OCI-LY3 (cell line): ENCODE measurements at regions not wholly inside any gene's neighbourhood (a gene's known extent, or its start where the extent isn't known, plus 50 kb on each side); places are given as distances from the start of the nearest gene placed in this dataset.

Source experiments
- H2AFZ ChIP-seq: fragments of 200-600, 300-600 bp; shearing (Covaris generic); 2 replicates; pipeline ENCODE4 v1.6.0; 2014; ENCODE audit warnings: antibody characterized with exemption, low read depth, low read length
- H3K27ac ChIP-seq: fragments of 200-600, 300-600 bp; sonication (generic); 2 replicates; pipeline ENCODE4 v1.5.1; 2014; ENCODE audit warnings: mild to moderate bottlenecking, low read length, moderate library complexity, mixed read lengths
- H3K27me3 ChIP-seq: fragments of 200-600, 300-600 bp; sonication (generic); 2 replicates; pipeline ENCODE4 v1.6.1; 2014; ENCODE audit warnings: low read depth, low read length, mixed read lengths
- H3K36me3 ChIP-seq: fragments of 200-600, 300-600 bp; sonication (generic); replicated peaks from 2 replicates; pipeline ENCODE3; 2014; ENCODE audit warnings: low read depth, low read length, mixed read lengths
- H3K4me1 ChIP-seq: fragments of 300-600, 200-600 bp; sonication (generic); 2 replicates; pipeline ENCODE4 v1.6.1; 2014; ENCODE audit warnings: low read length, mixed read lengths
- H3K4me2 ChIP-seq: fragments of 200-600, 300-600 bp; sonication (generic); 2 replicates; pipeline ENCODE4 v1.6.1; 2014; ENCODE audit warnings: low read length, mixed read lengths
- H3K4me3 ChIP-seq: fragments of 300-600, 200-600 bp; sonication (generic); 2 replicates; pipeline ENCODE4 v1.5.1; 2014; ENCODE audit warnings: antibody characterized with exemption, mild to moderate bottlenecking, low read length, moderate library complexity
- H3K79me2 ChIP-seq: fragments of 300-600, 200-600 bp; shearing (Covaris generic); 2 replicates; pipeline ENCODE4 v1.6.1; 2014; ENCODE audit warnings: mild to moderate bottlenecking, low read length, mixed read lengths
- H3K9ac ChIP-seq: fragments of 300-600, 200-600 bp; shearing (Covaris generic); 2 replicates; pipeline ENCODE4 v1.6.0; 2014; ENCODE audit warnings: mild to moderate bottlenecking, low read length, moderate library complexity
- H3K9me3 ChIP-seq: fragments of 200-600, 300-600 bp; shearing (Covaris generic); 2 replicates; pipeline ENCODE4 v1.6.1; 2014; ENCODE audit warnings: low read length, mixed read lengths; ENCODE audit not compliant: insufficient read depth
- H4K20me1 ChIP-seq: fragments of 200-600, 300-600 bp; sonication (generic); 2 replicates; pipeline ENCODE4 v1.6.1; 2016; ENCODE audit warnings: low read length, mixed read lengths; ENCODE audit not compliant: insufficient read depth
- EZH2phosphoT487 ChIP-seq: fragments of 200-600 bp; shearing (Covaris generic); IDR thresholded peaks from 2 replicates; pipeline ENCODE4 v1.6.1; 2018; ENCODE audit warnings: antibody characterized with exemption, mixed run types, low read depth
- TF ChIP-seq, protein P1 (sequence below): fragments of 200-600, 300-600 bp; sonication (generic); IDR thresholded peaks from 2 replicates; pipeline ENCODE4 v1.5.1; 2014; ENCODE audit warnings: antibody characterized with exemption, low read length, low read depth

DNA sequence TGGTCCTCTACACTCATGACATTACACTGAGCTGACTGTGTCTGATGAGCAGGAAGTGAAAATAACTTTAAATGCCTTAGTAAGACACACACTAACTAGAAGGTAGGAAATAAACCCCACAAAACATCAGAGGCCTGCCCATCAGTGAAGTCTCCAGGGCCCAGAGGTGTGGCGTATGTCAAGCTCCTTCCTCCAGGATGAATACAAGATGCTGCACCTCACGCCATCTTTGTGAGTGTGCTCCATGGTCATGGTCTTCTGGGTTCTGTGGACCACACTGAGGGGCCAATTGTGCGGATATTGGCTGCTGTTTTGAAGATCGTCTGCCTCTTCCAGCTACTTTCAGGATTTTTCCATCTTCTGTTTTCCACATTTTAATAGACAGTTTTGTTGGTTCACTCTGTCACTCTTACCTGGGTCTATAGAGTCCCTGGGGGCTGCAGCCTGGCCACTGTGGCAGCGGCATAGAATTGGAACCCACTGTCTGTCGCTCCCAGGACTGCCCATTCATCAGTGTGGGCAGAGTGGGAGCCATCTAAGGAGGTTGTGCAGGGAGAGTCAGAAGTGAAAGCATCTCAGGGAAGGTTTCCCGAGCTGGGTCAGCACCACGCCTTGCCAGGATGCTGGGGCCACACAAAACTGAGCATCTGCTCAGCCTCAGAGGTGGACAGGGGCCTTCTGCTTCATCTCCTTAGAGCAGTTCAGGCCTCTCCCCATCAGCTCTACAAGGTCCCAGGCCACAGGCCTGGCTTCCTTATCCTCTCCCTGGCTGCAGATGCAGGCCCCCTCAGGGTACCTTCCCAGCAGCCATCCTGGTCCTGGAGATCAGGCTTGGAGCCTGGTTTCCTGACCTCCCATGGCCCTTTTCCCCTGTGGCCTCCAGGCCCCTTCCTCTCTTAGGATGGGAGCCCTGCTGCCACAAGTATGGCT, 57.5 kb upstream of the C14orf180 start:
- H3K27ac ChIP-seq, result no peak overlapping the region
- H3K4me1 ChIP-seq, result peaks cover 7% of the 10 kb centered on the region; the same call in 1 of the 2 replicates
- no peak overlapping the region for H3K4me2 ChIP-seq
- H3K9ac ChIP-seq, result no peak overlapping the region
- TF ChIP-seq EZH2phosphoT487, result no peak
- H2AFZ ChIP-seq, result no peak overlapping the region
- no peaks in the 10 kb centered on the region for H3K27me3 ChIP-seq
- H3K4me3 ChIP-seq, result no peak overlapping the region
- no peaks in the 10 kb centered on the region for H3K79me2 ChIP-seq
- H3K36me3 ChIP-seq, result no peaks in the 10 kb centered on the region
- H4K20me1 ChIP-seq, result no peaks in the 10 kb centered on the region
- H3K9me3 ChIP-seq, result peaks cover 5% of the 10 kb centered on the region; the same call in 1 of the 2 replicates

GRCh38 chr14:104522926-104523545, 56.5 kb upstream of the C14orf180 start:
- H4K20me1 ChIP-seq, result no peaks in the 10 kb centered on the region
- no peaks in the 10 kb centered on the region for H3K36me3 ChIP-seq
- H3K27ac ChIP-seq, result no peak overlapping the region
- no peak overlapping the region for H3K9ac ChIP-seq
- peaks cover 5% of the 10 kb centered on the region; the same call in 1 of the 2 replicates for H3K9me3 ChIP-seq
- no peak overlapping the region for H3K4me3 ChIP-seq
- no peak overlapping the region for H2AFZ ChIP-seq
- H3K4me1 ChIP-seq, result peaks cover 7% of the 10 kb centered on the region; the same call in 1 of the 2 replicates
- TF ChIP-seq, protein P1, sequence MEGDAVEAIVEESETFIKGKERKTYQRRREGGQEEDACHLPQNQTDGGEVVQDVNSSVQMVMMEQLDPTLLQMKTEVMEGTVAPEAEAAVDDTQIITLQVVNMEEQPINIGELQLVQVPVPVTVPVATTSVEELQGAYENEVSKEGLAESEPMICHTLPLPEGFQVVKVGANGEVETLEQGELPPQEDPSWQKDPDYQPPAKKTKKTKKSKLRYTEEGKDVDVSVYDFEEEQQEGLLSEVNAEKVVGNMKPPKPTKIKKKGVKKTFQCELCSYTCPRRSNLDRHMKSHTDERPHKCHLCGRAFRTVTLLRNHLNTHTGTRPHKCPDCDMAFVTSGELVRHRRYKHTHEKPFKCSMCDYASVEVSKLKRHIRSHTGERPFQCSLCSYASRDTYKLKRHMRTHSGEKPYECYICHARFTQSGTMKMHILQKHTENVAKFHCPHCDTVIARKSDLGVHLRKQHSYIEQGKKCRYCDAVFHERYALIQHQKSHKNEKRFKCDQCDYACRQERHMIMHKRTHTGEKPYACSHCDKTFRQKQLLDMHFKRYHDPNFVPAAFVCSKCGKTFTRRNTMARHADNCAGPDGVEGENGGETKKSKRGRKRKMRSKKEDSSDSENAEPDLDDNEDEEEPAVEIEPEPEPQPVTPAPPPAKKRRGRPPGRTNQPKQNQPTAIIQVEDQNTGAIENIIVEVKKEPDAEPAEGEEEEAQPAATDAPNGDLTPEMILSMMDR, result no peak
- TF ChIP-seq EZH2phosphoT487, result no peak
- H3K27me3 ChIP-seq, result no peaks in the 10 kb centered on the region
- no peak overlapping the region for H3K4me2 ChIP-seq
- no peaks in the 10 kb centered on the region for H3K79me2 ChIP-seq

DNA sequence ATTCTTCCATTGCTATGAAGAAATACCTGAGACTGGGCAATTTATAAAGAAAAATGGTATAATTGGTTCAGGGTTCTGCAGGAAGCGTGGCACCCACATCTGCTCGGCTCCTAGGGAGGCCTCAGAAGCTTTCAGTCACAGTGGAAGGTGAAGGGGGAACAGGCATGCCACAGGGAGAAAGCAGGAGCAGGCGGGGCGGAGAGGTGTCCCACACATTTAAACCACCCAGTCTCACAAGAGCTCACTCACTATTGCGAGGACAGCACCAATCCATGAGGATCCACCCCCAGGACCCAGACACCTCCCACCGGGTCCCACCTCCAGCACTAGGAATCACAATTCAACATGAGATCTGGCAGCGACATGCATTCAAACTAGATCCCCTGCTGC, 56.0 kb upstream of the C14orf180 start:
- peaks cover 7% of the 10 kb centered on the region; the same call in 1 of the 2 replicates for H3K4me1 ChIP-seq
- TF ChIP-seq EZH2phosphoT487, result no peak
- TF ChIP-seq, protein P1, result no peak
- H3K36me3 ChIP-seq, result no peaks in the 10 kb centered on the region
- H3K4me3 ChIP-seq, result no peak overlapping the region
- no peak overlapping the region for H3K4me2 ChIP-seq
- H3K9me3 ChIP-seq, result peaks cover 5% of the 10 kb centered on the region; the same call in 1 of the 2 replicates
- no peaks in the 10 kb centered on the region for H3K27me3 ChIP-seq
- no peaks in the 10 kb centered on the region for H3K79me2 ChIP-seq
- no peaks in the 10 kb centered on the region for H4K20me1 ChIP-seq
- H3K27ac ChIP-seq, result no peak overlapping the region
- H2AFZ ChIP-seq, result no peak overlapping the region
- no peak overlapping the region for H3K9ac ChIP-seq

- Histone ChIP-seq H3K27ac (no peak overlapping the region), H3K9me3 (peaks cover 5% of the 10 kb centered on the region; the same call in 1 of the 2 replicates), H3K4me2 (no peak overlapping the region), H4K20me1 (no peaks in the 10 kb centered on the region), H3K79me2 (no peaks in the 10 kb centered on the region), H3K36me3 (no peaks in the 10 kb centered on the region), H2AFZ (no peak overlapping the region), H3K27me3 (no peaks in the 10 kb centered on the region), H3K4me1 (peaks cover 7% of the 10 kb centered on the region; the same call in 1 of the 2 replicates), H3K4me3 (no peak overlapping the region), H3K9ac (no peak overlapping the region)
- TF ChIP-seq, protein P1, result no peak
- no peak for TF ChIP-seq EZH2phosphoT487
Measured at GRCh38 chr14:104524726-104525125, 54.8 kb upstream of the C14orf180 start.
